GM06990 (cell line): ENCODE measurements at regions not wholly inside any gene's neighbourhood (a gene's known extent, or its start where the extent isn't known, plus 50 kb on each side); places are given as distances from the start of the nearest gene placed in this dataset.

ENCODE experiments used
- DNase-seq: peaks from one replicate; pipeline ENCODE4 v3.0.0-alpha.2; 2011; ENCODE audit not compliant: insufficient read length; ENCODE audit errors: extremely low read depth
- H3K27me3 ChIP-seq: replicated peaks from 2 replicates; pipeline ENCODE4 v1.6.0; 2011; ENCODE audit warnings: low read length; ENCODE audit not compliant: control insufficient read depth, insufficient read depth
- H3K36me3 ChIP-seq: 2 replicates; pipeline ENCODE4 v1.5.1; 2011; ENCODE audit warnings: low read length; ENCODE audit not compliant: control insufficient read depth, insufficient read depth
- H3K4me3 ChIP-seq: replicated peaks from 2 replicates; pipeline ENCODE4 v1.5.1; 2011; ENCODE audit warnings: low read depth, mild to moderate bottlenecking, control low read depth, low read length
- TF ChIP-seq, protein P1 (sequence below): IDR thresholded peaks from 2 replicates; pipeline ENCODE4 v1.5.1; 2011; ENCODE audit warnings: low read length, control low read depth, mild to moderate bottlenecking, inconsistent platforms; ENCODE audit not compliant: insufficient read depth, poor library complexity, severe bottlenecking

DNA sequence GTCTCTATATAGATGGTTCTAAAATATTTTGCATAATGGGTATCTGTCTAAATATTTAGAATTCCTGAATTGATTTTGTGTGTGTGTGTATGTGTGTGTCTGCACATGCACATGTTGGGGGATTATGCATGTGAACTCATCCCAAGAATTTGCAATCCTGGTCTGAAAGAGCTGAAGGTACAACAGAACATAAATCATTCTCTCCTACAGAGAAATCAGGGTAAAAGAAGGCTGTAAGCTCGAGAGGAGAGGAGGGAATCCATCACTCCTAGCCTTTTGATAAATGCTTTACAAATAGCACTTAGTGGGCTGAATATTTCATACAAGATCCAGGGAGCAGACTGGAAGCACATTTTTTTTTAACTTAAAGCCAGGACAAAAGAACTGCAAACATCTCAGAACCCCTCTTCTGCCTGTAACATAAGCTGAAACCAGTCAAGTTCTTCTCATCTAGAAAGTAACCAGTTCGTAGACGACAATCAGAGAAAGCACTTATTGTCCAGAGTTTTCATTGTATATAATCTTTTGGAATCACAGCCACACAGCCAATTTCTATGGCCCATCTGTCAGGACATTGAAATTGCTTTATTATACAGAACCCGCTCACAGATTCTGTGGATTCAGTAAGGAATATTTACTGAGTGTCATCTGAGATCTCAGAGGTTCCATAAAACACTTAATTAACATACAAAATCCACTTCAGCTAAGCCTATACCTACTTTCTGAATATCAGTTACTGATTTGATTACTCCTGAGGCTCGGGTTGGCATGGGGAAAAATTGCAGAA lies 541.4 kb upstream of the ZNF462 start:
- no peak overlapping the region for H3K4me3 ChIP-seq
- no peak for DNase-seq
- H3K36me3 ChIP-seq, result no peaks in the 10 kb centered on the region
- no peaks in the 10 kb centered on the region for H3K27me3 ChIP-seq
- TF ChIP-seq, protein P1, sequence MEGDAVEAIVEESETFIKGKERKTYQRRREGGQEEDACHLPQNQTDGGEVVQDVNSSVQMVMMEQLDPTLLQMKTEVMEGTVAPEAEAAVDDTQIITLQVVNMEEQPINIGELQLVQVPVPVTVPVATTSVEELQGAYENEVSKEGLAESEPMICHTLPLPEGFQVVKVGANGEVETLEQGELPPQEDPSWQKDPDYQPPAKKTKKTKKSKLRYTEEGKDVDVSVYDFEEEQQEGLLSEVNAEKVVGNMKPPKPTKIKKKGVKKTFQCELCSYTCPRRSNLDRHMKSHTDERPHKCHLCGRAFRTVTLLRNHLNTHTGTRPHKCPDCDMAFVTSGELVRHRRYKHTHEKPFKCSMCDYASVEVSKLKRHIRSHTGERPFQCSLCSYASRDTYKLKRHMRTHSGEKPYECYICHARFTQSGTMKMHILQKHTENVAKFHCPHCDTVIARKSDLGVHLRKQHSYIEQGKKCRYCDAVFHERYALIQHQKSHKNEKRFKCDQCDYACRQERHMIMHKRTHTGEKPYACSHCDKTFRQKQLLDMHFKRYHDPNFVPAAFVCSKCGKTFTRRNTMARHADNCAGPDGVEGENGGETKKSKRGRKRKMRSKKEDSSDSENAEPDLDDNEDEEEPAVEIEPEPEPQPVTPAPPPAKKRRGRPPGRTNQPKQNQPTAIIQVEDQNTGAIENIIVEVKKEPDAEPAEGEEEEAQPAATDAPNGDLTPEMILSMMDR, result no peak

DNA sequence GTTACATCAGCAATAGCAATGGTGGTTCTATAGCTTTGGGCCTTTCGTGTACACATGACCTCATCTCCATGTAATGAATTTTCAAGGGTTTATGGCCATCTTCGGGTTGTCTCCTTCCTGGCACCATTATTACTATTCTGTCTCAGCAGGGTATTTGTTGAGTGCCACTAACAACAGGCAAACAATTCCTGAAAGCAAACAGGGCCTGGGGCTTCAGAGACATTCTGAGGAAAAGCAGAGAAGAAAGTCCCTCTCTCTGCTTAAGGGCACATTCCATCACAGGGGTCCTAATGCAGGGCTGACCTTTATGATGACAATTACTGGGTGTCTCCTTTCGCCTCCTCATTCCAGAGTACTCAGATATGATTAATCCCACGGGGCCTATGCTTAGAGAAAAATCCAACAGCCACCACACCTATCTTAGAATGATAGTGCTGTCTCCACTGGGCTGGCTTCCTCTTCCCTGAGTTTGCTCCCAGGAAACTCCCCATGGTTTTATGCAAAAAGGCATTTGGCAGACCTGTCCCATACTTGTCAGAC lies 540.2 kb upstream of the ZNF462 start:
- Histone ChIP-seq H3K4me3 (no peak overlapping the region), H3K36me3 (no peaks in the 10 kb centered on the region), H3K27me3 (no peaks in the 10 kb centered on the region)
- TF ChIP-seq, protein P1, result no peak
- DNase-seq, result no peak

GRCh38 chr9:106324053-106324585 lies 538.8 kb upstream of the ZNF462 start:
- TF ChIP-seq, protein P1, result no peak
- no peak for DNase-seq
- no peak overlapping the region for H3K4me3 ChIP-seq
- no peaks in the 10 kb centered on the region for H3K36me3 ChIP-seq
- no peaks in the 10 kb centered on the region for H3K27me3 ChIP-seq

DNA sequence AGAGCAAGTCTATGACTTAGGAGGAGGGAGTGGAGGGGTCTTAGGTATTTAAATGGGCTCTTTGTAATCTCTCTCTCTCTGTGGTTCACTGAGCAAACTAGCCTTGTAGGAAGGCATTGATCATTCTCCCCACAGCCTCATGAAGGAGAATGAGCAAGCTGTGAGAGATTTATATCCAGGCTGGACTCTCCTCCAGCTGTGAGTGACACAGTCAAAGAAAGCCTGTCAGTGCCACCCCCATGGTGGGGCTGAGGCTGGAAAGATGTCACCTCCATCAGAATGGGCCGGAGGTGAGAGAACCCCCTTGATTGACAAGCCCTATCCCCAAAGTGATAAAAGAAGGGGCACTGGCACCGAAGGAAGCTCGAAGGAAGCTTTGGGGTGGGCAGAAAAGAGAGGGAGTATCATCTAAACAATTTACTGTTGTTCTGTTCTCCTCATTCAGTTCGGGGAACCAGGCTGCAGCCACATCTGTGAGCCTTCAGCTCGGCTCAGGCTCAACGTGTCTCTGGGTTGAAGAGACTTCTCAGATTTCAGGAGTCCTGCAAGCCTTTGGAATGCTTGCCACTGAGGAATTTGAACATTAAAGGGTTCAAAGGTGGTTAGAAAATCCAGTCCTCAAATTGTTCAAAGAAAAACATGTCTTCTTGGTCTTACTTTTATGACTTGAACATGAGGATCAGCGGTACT lies 538.2 kb upstream of the ZNF462 start:
- TF ChIP-seq, protein P1, result no peak
- no peak for DNase-seq
- Histone ChIP-seq H3K27me3 (no peaks in the 10 kb centered on the region), H3K36me3 (no peaks in the 10 kb centered on the region), H3K4me3 (no peak overlapping the region)

DNA sequence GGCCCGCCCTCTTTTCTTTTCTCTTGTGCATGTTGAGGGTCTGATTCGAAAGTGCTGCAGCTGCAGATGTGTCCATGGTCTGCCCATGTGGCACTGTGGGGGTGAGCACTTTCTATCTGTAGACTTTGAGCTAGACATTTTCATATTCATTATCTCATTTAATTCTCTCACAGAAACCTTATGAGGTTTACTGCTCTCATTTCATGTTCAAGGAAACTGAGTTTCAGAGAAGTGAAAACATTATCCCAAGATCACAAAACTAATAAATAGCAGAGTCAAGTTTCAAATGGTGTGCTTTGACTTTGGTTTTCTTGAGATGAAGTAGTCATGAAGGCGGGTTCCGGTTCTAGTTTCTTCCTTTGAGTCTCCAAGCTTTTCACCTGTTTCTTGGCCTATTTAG lies 536.5 kb upstream of the ZNF462 start:
- Histone ChIP-seq H3K27me3 (no peaks in the 10 kb centered on the region), H3K36me3 (no peaks in the 10 kb centered on the region), H3K4me3 (no peak overlapping the region)
- peak; percentile 59 for DNase-seq
- TF ChIP-seq, protein P1, result no peak
